ENCODE measurements at regions not wholly inside any gene's neighbourhood (a gene's known extent, or its start where the extent isn't known, plus 50 kb on each side); places are given as distances from the start of the nearest gene placed in this dataset.

DNA sequence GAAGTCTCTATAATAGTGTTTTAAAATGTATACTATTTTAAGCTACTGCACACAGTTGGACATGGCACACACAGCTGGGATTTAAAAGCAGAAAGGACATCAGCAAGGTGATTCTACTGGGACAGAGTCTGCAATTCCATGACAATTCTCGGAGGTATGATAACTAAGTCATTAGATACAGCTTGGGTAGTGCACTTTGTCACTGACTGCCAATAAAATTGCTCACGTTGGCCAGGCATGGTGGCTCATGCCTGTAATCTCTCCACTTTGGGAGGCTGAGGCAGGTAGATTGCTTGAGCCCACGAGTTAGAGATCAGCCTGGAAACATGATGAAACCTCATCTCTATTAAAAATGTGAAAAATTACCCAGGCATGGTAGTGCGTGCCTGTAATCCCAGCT, 134.1 kb upstream of the SATB2 start:
- no peak for DNase-seq
- no peaks in the 10 kb centered on the region for H3K27me3 ChIP-seq (replicated peaks)
- no peak overlapping the region for H3K4me3 ChIP-seq (ENCODE audit: low read depth, low read length)
- no peak overlapping the region for H3K27ac ChIP-seq
- TF ChIP-seq, protein P1, sequence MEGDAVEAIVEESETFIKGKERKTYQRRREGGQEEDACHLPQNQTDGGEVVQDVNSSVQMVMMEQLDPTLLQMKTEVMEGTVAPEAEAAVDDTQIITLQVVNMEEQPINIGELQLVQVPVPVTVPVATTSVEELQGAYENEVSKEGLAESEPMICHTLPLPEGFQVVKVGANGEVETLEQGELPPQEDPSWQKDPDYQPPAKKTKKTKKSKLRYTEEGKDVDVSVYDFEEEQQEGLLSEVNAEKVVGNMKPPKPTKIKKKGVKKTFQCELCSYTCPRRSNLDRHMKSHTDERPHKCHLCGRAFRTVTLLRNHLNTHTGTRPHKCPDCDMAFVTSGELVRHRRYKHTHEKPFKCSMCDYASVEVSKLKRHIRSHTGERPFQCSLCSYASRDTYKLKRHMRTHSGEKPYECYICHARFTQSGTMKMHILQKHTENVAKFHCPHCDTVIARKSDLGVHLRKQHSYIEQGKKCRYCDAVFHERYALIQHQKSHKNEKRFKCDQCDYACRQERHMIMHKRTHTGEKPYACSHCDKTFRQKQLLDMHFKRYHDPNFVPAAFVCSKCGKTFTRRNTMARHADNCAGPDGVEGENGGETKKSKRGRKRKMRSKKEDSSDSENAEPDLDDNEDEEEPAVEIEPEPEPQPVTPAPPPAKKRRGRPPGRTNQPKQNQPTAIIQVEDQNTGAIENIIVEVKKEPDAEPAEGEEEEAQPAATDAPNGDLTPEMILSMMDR (IDR thresholded peaks at IDR 0.05; ENCODE audit: low read depth, low read length, missing control alignments) = no peak
- in situ Hi-C loops (cut with HindIII; ENCODE audit: low pct_ligation_motif_present, low sequenced_read_pairs) = no loop called here
- no peaks in the 10 kb centered on the region for H3K36me3 ChIP-seq (replicated peaks)

DNA sequence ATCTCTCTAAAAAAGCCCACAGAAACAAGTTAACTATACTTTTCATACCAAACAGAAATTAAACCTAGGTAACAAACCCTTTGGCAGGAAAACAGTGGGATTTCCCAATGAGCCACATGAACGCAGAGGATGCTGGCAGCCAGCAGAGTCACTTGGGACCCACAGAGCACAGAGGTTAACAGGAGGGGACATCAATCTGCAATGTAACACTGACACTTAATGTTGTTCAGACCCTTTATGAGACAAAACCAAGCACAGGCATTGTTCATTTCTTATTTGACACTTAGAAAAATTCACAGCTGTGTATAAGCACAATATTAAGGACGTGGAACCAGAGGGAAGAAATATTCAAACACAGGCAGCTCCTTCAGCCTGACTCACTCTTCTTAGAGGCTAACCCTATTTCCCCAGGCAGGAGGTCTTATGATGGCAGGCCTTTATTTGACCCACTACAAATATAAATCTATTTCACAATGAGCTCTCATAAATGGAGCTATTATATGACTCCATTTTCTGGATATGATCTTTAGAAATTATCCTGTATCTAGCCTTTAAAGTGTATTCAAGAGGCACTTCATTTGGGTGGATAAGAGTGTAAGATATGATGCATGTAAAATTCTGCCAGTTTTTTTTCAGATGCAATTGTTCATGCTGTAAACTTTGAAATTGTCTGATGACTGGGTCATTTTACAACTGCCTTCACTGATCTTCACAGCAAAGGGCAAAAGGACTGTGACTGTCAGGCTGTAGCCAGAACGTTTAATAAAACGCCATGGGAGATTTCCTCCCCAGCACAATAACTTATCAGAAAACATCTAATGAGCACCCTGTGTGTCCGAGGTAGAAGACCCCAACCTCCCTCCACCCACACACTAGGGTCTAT, 132.8 kb upstream of the SATB2 start:
- Histone ChIP-seq H3K36me3 (replicated peaks) (no peaks in the 10 kb centered on the region), H3K27me3 (replicated peaks) (no peaks in the 10 kb centered on the region), H3K27ac (no peak overlapping the region), H3K4me3 (ENCODE audit: low read depth, low read length) (no peak overlapping the region)
- TF ChIP-seq, protein P1 (IDR thresholded peaks at IDR 0.05; ENCODE audit: low read depth, low read length, missing control alignments) = no peak
- in situ Hi-C loops (cut with HindIII; ENCODE audit: low pct_ligation_motif_present, low sequenced_read_pairs) = no loop called here
- no peak for DNase-seq

DNA sequence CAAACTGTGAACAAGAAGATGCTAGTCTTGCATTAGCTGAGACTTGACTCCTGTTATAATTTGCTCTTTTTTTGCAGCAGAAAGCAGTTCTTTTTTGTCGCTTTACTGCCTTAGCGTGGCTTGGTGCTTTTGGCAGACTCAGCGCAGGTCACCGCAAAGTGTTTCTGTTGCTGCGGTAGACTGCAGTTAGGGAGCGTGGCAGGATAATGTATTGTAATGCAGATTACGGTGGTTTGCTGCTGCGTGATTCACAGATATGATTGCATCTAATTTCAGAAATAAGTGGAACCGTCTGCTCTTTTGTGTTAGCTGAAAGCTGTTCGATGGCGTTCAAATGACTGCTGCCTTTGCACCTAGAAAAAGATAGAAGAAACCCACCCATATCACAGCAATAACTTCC, 131.6 kb upstream of the SATB2 start:
- H3K27ac ChIP-seq = no peak overlapping the region
- no peaks in the 10 kb centered on the region for H3K36me3 ChIP-seq (replicated peaks)
- H3K4me3 ChIP-seq (ENCODE audit: low read depth, low read length) = no peak overlapping the region
- TF ChIP-seq, protein P1 (IDR thresholded peaks at IDR 0.05; ENCODE audit: low read depth, low read length, missing control alignments) = no peak
- in situ Hi-C loops (cut with HindIII; ENCODE audit: low pct_ligation_motif_present, low sequenced_read_pairs) = no loop called here
- no peak for DNase-seq
- H3K27me3 ChIP-seq (replicated peaks) = no peaks in the 10 kb centered on the region

DNA sequence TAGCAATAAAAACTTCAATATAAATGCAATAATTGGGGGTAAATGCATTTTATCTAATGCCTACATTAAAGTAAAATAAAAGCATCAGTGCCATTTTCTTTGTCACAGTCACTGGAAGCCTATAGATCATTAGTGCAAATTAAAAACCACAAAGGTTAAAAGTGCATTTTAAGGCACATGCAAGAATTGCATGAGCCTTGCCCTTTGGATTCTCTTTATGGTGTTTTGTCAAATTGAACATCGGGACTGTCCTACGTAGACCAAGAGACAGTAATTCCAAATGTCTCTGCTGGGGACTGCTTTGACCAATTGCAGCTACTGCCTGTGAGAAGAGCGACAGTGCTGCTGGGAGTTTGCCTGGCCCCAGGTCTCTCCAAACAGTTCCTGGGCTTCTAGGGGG, 130.3 kb upstream of the SATB2 start:
- Histone ChIP-seq H3K27ac (no peak overlapping the region), H3K4me3 (ENCODE audit: low read depth, low read length) (no peak overlapping the region), H3K27me3 (replicated peaks) (no peaks in the 10 kb centered on the region), H3K36me3 (replicated peaks) (no peaks in the 10 kb centered on the region)
- TF ChIP-seq, protein P1 (IDR thresholded peaks at IDR 0.05; ENCODE audit: low read depth, low read length, missing control alignments) = no peak
- in situ Hi-C loops (cut with HindIII; ENCODE audit: low pct_ligation_motif_present, low sequenced_read_pairs) = no loop called here
- no peak for DNase-seq

DNA sequence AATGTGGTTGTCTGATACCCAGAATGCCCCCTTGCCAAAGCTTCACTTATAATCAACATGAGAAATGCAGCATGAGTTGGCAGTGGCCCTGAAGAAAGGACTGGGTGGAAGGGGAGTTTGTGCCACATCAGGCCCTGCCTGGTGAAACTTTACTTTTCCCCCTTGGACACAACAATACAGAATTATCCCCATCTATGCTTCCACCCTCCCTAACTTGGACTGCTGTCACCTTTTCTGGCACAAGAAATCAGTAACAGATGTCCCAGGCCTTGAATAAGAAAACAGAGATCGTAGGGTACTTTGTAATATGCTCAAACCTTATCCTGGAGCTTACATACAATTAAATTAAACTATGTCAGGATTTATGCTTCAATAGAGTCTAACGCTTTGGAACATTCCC, 128.9 kb upstream of the SATB2 start:
- no peak overlapping the region for H3K27ac ChIP-seq

More for the DNA sequence above, 128.9 kb upstream of the SATB2 start:
- no peaks in the 10 kb centered on the region for H3K27me3 ChIP-seq (replicated peaks)
- in situ Hi-C loops (cut with HindIII; ENCODE audit: low pct_ligation_motif_present, low sequenced_read_pairs) = no loop called here
- no peak overlapping the region for H3K4me3 ChIP-seq (ENCODE audit: low read depth, low read length)
- H3K36me3 ChIP-seq (replicated peaks) = no peaks in the 10 kb centered on the region
- TF ChIP-seq, protein P1 (IDR thresholded peaks at IDR 0.05; ENCODE audit: low read depth, low read length, missing control alignments) = no peak
- no peak for DNase-seq
